HG02970 (cell line): ENCODE measurements at regions not wholly inside any gene's neighbourhood (a gene's known extent, or its start where the extent isn't known, plus 50 kb on each side); places are given as distances from the start of the nearest gene placed in this dataset.
"Not testable (repeated sequence)": the region's sequence is repeated elsewhere in the genome, so short reads cannot be mapped to it uniquely, and the experiment has no call there.

Experiments
- ATAC-seq: cut with Tn5 transposase; IDR thresholded peaks from one replicate; pipeline ENCODE4 v1.9.1; 2021; ENCODE audit warnings: mild to moderate bottlenecking, moderate library complexity, moderate number of reproducible peaks; ENCODE audit not compliant: unreplicated experiment, low FRiP score

DNA sequence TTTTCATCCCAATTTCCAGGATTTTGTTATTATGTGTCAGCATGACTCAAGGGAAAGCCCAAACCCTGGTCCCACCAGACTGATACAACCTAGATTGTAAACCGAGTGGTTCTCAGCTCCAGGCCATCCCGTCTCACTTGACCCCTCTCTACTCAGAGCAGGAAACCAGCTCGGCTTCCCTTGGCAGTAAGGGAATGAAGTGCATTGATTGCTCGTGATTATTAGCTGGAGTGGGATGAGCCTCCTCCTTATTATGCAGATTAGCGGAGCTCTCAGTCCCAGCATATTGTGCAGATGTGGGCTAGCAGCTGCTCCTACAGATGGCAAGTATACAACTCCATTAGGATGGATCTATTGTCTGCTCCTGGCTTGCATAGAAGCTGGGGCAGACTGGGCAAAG is 167.6 kb downstream of the LNPK start:
- no peak for ATAC-seq

DNA sequence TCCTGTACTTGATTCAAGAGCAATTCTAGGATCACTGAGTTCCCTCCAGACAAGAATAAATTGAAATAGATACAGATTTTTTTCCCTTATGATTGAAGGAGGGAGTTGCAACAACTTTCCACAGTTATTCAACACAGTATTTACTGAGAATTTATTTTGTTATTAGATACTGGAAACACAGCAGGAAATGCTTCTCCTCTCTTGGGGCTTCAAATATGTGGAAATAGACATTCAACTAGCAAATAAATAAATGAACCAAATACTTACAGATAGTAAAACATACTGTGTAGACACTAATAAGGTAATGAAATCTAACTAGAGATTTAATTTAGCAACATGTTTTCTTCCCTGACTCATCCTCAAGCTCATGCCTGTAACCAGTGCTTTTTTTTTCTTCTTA is 169.2 kb downstream of the LNPK start:
- ATAC-seq: no peak

DNA sequence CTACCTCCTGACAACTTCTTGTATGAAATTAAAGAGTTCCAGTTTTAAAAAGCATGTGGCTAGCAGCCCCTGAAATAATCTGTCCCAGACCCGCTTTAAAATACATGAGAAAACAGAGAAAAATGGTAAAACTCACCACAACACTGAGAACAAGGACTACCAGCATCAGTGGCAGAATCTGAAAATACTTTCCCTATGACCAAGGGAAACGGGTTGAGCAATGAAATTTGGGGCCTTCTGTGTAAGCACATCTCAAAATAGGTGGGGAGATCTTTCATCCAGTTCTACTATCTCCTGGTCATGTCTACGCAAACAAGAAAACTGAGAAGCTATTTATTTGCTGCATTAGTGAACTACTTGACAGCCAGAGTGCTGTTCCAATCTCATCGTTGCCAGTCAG is 172.3 kb downstream of the LNPK start:
- ATAC-seq: no peak

DNA sequence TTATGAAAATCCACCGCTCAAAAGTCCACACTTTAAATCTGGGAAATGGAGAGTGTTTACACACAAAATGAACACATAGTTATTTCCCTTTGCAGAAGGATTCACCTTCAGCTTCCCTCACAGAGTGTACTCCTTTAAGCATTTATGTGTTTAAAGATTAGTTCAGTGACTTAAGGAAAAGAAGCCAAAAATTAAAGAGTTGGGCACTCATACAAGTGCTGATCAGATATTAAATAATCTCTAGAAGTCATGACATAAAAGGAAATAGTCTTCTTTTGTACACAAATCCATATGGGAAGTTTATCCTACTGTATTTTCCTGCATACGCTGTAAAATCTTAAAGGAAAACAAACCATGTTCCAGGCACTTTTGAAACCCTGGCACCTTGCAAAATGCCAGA is 174.2 kb downstream of the LNPK start:
- no peak for ATAC-seq

DNA sequence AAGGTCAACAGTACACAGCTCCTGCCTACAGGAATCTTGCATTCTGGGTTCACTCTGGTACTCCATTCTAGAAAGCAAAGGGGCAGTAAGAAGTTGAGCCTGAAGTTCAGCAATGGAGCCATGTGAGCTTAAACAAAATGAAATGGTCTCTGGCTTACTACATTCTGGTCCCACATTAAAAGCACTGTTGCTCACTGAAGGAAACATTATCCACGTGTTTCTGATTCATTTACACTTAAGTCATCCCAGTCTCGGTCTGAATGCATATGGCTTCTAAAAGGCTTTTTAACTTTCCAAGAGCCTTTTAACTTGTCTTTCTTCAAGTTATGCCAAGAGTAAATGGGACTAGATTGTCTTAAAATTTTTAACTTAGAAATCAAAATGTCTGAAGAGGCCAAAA is 177.8 kb downstream of the LNPK start:
- ATAC-seq: no peak

DNA sequence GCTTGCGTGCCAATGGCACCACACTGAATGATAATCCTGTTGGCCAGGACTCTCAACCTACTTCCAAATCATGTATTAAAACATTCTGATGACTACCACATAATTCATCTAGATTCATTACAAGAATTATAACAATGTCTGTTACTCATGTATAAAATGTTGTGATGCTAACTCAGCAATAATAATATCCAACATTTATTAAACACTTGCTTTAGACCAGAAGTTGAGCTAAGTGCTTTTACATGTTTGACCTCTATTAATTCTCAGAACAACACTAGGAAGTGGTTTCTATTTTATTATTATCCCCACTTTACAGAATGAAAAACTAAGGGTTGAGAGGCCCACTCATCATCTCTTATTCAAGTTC is 178.4 kb downstream of the LNPK start:
- ATAC-seq: no peak

DNA sequence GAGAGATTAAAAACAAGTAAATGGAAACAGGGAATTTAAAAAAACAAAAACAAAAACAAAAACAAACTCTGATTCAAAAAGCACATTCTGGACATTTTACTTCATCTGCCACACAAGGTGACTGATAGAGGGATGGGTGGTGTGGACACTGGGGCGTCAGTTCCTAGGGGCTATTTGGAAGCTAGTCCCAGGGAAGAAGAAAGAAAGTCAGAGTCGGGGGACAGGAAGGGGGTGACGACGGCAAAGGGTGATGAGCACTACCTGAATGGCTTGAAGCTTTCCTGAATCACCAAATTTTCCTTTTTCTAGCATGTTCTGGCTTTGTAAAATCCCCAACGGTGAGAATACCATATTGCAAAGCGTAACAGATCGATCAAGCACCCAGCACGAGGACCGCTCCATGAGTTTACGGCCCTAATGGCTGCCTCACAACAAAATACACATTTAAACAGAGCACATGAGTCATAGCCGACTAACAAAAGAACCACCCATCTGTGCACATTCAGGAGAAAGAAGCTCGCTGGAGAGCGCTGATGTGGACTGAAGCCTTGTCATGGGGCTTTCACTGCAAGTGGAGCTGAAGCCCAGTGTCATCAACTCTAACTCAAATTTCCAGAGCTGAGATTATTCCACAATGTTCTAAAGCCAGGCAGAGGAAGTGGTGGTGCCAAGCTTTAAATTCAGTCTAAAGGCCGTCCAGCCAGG is 178.9 kb downstream of the LNPK start:
- no peak for ATAC-seq

DNA sequence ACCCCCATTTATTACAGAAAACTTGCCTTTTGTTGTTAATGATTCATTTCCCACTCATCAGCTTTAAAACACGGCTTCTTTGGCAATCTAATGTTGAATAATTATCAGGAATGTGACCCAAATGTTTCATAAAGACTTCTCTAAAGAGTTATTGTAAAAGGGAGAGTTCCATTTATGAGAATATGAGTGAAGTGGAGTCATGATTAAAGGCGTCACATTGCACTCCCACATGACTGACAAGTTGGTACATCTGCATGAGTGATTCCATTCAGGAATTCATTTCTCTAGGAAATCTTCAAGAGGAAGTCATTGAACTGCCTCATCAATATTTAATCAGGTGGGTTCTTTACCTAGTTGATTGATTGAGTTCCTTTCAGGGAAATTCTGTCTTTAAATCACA is 184.8 kb downstream of the LNPK start:
- no peak for ATAC-seq

DNA sequence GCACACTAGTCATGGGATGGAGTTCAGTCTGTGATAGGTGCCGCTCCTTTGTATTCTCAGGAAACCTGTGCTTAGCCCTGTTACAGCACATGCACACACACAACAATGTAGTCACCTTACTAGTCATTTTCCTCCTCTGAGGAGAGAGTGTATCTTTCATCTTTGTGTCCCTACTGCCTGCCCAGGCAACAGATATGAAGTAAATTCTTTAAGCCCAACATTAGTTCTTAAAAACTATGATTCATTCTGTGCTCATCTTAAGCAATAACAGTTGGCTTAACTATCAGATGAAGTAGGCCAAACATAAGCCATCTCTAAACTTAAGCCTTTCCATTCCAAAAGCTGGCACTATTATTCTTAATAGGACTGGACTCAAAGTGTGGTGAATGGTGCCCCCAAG is 186.5 kb downstream of the LNPK start:
- ATAC-seq: no peak

DNA sequence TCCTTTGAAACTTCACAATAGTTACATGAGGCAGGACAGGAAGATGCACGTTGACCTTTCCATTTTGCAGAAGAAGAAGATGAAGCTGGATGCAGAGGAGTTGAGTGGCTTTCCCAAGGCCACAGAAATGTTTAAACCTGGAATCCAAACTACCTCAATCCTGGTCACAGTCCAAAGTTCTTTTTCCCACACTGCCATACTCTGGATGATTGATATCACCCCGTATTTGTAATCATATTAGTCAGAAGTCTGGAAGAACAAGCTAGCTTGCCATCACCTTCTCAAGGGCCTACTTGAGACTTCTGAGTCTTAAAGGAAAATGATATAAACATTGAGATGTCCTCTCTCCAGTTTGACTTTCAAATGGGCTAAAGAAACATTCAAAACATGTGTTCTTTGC is 190.1 kb downstream of the LNPK start:
- ATAC-seq: no peak

DNA sequence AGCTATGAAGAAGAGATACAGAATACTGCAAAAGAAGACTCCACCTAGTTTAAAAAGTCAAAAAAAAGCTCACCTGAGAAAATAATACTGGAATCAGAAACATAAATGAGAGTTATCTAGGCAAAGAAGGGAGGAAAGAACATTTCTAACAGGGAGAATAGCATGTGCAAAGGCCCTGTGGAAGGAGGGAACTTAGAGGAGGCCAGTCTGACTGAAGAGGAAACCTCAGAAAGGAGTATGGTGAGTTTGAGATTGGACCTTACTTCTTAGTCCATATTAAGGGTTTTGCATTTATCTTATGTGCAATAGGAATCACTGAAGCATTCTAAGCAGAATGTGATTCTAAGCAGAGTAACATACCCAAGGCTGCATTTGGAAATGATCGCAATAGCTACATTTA is 193.2 kb downstream of the LNPK start:
- no peak for ATAC-seq

DNA sequence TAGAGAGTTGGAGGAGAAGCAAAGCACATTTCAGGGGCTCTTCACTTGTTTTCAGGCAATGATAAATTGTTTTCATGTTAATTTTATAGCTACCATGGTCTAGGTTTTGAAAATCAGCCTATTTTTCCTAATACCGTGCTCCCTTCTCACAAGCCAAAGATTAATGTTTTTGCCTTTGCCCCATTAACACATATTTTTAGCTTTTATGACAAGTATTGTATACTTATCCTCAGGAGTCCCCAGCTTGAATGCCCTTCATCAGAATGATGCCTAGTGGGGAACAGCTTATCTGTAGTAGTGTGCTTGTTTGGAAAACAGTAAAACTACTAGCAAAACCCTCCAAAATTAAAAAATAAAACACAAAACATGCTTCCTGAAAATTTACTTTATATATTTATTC is 194.0 kb downstream of the LNPK start:
- no peak for ATAC-seq

DNA sequence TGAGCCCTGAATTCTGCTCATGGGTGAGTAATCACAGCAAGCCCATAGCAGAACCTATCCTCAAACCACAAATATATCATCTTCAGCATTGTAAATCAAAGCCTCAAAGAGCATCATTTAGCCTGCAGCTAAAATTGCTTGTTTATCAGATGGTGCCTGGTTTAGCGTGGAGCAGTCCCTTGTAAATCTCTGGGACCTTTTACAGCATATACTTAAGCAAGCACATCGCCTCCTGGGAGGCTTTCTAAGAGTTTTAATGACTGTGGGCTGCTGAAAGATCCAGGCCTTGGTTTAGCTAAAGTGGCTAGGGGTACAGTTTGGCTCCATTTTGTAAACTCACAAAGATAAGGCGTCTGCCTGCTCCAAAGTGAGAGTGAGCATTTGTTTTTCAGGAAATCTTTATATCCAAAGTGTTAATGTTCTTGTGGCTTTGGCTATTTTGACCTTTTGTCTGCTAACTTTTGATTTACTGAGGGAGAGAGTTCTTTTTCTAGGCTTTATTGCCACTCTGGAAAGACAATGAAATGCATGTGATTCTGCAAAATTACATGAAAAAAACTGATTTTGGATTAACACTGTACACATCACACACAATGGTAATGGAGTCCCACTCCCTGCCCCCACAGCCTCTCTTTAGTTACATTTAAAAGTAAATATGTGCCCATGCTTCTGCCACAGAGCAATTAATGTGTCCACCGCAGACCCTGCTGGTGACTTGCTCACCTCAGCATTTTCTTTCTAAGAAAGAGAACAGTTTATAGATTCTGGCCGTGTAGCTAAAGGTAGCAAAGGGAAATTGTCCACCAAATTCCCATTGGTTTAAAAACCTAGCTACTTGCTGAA is 194.8 kb downstream of the LNPK start:
- no peak for ATAC-seq

DNA sequence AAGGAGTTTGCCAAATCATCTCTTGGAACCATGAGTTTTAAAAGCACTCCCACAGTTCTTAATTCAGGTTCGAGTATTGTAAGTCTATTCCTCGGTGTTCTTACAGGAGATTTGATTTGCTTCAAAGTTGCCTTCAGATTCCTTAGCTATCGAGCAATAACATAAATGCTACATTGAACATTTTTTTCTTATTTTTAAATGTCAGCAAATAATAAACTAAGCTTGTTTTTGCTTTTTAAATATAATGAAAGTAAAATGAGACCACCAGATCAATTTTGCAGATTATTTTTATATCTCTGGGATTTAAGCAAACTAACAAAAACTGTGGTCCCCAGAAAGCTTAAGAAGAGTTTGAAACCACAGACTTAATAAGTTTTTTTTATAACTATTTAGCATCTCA is 195.5 kb downstream of the LNPK start:
- no peak for ATAC-seq

DNA sequence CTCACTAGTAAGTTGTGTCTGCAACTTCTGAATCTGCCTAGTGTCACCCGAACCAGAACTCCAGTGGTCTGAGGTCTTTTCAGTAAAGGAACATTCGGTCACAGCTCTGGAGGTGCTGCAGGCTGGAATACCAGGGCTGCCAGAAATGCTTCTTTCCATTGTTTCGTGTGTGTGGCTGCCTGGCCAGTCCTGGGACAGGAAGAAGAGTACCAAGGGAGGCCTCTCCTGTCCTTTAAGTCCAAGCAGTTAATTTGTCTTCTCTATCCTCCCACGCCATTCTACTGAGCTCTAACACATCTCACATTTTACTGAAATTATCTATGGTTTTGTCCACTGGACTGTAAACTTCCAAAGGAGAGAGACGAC is 196.0 kb downstream of the LNPK start:
- no peak for ATAC-seq

DNA sequence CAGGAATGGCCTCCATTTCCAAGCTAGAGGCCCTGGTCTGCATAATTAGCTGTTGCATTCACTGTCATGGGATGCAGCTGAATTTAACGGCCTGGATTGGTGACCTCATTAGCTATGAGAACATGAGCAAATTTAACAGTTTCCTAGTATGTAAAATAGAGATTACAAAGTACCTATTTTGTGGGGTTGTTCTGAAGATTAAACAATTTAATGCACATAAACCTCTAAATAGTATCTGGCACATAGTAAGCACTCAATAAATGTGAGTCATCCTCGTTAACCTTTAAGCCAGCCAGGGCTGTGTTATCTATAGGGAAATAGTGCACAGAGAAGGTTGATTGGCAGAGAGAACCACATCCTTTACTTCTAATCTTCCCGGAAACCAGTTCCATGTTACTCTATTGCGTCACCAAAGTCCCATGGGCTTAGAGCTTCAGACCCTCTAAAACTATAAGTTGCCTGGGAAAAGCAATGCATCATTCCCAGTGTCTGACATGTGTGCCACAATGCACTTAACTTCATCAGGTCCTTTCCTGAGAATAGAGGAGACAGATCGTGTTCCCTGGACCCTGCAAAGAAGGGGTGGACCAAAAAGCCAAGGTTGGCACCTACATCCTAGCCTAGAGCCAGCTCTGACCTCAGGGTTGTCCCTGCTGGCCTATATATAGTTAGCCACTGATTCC is 196.5 kb downstream of the LNPK start:
- ATAC-seq: no peak

DNA sequence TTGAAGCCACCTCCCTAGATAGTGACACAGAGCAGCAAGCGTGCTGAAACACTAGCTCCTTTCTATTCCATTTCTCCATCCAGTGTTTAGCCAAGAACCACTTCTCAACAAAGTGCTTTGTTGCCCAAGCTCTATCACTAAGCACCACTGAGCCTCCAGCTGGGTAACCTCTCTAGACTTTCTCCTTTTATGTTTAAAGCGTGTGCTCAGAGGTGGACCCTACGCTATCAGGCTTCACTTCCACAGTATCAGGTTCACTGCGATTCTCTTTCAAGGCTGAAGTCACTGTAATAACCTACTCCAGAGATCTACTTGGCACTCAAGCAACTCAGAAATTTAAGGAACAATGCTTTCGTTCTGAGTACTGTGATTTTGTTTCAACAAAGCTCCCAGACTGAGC is 197.9 kb downstream of the LNPK start:
- ATAC-seq: no peak

DNA sequence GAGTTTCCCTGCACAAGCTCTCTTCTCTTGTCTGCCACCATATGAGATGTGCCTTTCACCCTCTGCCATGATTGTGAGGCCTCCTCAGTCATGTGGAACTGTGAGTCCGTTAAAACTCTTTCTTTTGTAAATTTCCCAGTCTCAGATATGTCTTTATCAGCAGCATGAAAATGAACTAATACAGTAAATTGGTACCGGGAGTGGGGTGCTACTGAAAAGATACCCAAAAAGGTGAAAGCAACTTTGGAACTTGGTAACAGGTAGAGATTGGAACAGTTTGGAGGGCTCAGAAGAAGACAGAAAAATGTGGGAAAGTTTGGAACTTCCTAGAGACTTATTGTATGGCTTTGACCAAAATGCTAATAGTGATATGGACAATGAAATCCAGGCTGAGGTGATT is 205.6 kb downstream of the LNPK start:
- not testable (repeated sequence) for ATAC-seq

DNA sequence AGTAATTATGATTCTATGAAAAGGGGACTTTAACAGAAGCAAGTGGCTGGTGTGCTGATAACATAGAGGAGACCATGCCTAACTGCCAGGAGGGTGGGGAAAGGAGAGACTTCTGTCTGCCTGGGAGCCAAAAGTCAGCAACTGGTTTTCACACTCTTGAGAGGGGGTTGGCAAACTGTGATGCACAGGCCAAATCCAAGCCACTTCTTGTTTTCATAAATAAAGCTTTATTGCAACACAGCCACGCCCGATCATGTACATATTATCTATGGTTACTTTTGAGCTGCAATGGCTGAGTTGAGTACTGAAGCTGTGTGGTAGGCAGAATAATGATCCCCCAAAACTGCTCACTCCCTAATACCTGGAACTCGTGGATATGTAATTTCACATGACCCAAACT is 208.4 kb downstream of the LNPK start:
- ATAC-seq: no peak

DNA sequence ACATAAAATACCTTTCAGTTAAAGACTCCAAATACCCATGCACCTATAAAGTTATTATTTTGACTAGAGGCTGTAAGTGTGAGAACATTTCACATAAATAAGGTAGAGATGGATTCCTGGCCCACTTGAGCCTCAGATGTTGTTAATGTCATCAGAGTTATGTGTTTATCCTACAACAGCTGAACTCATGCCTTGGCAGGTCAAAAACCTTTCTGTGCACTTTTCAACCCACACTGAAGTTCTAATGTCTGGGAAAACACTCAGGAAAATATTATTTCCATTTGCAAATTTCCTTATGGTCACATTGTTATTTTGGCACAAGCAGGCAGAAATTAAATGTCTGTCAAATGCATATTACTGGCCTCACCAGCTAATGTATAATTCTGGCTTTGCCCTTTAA is 209.2 kb downstream of the LNPK start:
- no peak for ATAC-seq

DNA sequence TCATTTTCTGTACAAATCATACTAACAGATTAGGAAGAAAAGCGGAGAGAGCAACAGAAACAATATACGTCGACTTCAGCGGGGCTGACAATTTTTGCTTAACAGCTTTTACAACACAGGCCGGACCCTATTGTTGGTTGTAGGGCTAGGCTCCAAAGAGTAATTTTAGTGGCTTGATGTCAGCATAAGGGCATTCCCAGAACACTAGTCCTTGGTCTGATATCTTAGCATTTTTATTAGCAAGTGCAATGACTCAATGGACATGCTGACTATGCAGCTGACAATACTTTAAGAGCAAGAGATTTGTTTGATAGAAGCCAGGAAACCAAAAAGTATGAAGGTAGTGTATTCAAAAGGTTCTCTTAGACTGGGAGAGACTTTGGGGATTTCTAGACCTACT is 209.9 kb downstream of the LNPK start:
- ATAC-seq: no peak
